ENCODE measurements at regions not wholly inside any gene's neighbourhood (a gene's known extent, or its start where the extent isn't known, plus 50 kb on each side); places are given as distances from the start of the nearest gene placed in this dataset.
"Not testable (repeated sequence)": the region's sequence is repeated elsewhere in the genome, so short reads cannot be mapped to it uniquely, and the experiment has no call there.

DNA sequence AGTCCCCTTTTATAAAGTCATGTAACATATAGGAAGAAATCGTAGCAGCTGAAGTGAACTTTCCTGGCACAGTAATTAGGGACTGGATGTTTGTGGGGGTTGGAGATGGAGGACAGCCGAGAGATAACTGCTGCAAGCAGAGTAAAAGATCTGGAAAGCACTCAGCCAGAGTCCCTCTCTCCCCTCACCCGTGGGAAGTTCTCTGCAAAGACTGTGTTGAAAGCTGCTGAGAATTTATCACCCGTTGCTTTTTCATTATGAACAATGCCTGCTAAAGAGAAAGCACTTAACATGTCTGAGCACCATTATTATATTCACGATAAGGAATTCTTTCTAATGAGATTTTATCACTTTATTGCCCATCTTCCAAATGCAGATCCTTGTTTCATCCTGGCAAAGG lies 248.8 kb downstream of the SHOX2 start:
- no peak for DNase-seq (ENCODE audit: low read depth)

DNA sequence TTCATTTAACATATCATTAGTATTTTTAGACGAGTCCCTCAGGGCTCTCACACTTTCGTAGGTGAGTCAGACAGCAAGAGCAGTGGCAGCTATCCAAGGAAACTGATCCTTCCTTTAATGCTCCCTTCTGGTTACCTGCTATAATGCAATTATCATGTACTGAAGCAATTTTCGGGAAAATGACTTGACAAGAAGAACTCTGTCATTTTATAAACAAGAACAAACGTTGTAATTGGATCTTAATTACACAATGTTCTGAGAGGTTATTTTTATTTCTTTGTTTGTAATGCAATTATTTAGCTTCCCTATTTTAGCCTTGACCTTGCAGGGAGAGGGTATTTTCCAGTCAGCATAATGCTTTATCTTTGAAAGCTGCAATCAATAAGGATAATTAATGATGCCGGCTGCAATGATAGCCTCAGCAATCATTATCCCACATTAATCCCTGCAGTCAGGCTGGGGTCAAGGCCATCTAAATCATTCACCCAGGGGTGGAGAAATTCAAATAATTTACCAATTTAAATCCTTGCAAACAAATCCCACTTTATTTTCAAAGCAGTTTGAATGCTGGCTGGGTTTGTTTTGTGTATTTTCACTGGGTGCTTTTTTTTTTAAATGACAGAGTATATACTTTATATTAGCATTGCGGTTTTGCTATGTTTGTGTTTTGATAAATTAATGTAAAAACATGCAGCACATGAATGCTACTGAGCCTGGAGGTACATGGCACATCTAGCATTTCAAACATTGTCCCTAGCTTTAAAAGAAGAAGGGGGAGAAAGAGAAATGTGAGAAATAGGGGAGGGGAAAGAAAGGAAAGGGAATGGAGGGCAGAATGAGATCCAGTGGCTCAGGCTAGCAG lies 249.9 kb downstream of the SHOX2 start:
- DNase-seq (ENCODE audit: low read depth): no peak

DNA sequence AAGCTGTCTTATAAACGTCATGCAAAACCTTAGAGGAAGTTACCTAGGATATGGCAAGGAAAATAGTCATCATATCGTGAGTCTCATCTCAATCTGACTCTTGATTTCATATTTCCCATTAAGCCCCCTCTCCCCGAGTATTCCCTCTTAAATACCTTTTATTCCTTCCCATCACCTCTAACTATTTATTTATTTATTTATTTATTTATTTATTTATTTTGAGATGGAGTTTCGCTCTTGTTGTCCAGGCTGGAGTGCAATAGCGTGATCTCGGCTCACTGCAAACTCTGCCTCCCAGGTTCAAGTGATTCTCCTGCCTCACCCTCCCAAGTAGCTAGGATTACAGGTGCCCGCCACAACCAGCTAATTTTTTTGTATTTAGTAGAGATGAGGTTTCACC lies 260.4 kb downstream of the SHOX2 start:
- DNase-seq (ENCODE audit: low read depth): not testable (repeated sequence)

DNA sequence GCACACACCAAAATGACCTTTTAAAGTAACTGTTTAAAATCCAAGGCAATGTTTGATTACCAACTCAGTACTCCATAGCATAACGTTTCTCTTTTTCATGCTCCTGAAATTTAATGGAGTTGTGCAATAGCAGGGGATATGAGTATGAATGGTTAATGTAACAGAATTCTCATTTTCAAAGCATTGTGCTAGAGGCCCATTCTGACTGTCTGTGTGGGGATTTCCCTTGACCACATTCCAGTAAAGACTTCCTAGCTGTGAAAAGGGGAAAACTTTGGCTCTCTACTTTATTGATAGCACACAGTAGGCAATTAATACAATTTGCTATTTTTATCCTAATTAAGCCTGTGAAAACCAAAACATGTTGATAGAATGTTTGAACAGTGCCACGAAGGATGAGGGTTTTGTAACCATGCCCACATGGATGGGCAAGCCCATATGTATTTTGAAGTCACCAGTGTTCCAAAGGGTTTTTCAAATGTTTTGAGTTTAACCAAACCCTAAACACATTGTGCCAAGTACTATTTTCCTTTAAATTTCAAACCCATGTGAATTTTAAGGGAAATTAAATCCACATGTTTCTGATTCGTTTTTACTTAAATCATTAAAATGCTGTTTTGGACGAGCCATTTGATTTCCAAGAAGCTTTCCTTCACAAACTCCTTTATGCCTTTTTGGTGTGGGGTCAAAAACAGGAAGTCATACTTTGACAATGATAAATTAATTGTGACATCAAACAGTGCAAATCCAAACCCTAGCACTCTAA lies 261.2 kb downstream of the SHOX2 start:
- no peak for DNase-seq (ENCODE audit: low read depth)

GRCh38 chr3:157844216-157844615 lies 262.0 kb downstream of the SHOX2 start:
- no peak for DNase-seq (ENCODE audit: low read depth)

DNA sequence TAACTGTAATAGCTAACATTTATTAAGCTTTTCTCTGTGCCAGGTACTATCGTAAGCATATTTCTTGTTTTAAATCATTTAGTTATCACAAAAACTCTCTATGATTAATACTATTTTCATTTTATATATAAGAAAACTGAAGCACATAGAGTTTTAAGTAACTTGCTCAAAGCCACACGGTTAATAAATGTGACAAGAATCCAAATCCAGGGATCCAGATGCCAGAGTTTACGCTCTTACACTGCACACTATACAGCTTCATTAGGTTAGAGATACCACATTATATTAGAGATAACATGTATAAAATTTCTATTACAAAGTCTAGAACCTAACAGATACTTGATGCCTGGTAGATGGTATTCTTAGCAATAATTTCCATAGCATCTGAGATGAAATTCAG lies 265.2 kb downstream of the SHOX2 start:
- no peak for DNase-seq (ENCODE audit: low read depth)

GRCh38 chr3:157840564-157840963 lies 265.7 kb downstream of the SHOX2 start:
- DNase-seq (ENCODE audit: low read depth): no peak

GRCh38 chr3:157838457-157838856 lies 267.8 kb downstream of the SHOX2 start:
- no peak for DNase-seq (ENCODE audit: low read depth)

DNA sequence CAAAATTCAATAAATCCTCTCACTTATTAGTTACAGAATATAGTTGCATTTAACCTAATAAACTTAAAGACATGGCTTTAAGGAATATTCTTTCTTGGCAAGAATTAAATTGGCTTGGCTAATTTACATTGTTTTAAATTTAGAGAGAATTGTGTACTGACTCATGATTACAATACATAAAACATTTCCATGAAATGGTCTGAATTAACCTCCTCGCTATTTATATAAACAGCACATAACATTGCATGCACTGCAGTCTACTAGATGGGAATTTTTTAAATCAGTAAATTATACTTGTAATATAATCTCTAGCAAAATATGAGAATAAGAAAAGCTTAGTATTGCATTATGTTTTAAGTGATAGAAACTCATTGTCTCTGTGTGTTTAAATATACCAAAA lies 268.9 kb downstream of the SHOX2 start:
- DNase-seq (ENCODE audit: low read depth): no peak

DNA sequence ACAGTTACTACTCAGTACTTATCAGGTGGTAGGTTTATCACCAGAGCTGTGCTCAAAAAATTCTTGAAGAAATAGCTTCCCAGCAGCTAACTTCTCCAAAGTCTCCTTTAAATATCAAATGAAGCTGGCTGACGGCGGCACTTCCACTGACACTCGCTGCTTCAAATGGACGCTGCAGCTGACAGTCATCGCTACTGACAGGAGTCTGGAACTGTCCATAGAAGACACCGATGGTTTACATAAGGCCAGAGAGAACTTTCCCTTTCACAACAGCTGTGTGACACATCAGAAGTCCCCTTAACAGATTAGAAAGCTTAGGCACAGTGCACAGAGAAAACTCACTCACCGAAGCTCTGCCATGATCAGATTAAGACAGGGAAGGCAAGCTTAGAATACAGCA lies 270.2 kb downstream of the SHOX2 start:
- no peak for DNase-seq (ENCODE audit: low read depth)

- DNase-seq (ENCODE audit: low read depth): no peak
These were observed 273.6 kb downstream of the SHOX2 start for GRCh38 chr3:157832588-157832987.

- no peak for DNase-seq (ENCODE audit: low read depth)
These were observed 275.5 kb downstream of the SHOX2 start for GRCh38 chr3:157830556-157831236.

DNA sequence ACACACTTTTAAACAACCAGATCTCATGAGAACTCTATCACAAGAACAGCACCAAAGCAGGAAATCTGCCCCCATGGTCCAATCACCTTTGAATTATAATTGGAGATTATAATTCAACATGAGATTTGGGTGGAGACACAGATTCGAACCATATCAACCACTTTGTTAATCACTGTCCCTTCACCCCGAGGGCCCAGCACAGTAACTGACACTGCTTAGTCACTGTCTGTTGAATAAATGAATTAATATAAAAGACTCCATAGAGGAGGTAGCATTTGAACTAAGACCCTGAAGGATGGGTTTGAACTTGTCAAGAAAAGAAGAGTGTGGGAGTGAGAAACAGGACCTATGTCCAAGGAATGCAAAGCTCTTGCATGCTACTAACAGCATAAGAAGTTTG lies 276.4 kb downstream of the SHOX2 start:
- no peak for DNase-seq (ENCODE audit: low read depth)

DNA sequence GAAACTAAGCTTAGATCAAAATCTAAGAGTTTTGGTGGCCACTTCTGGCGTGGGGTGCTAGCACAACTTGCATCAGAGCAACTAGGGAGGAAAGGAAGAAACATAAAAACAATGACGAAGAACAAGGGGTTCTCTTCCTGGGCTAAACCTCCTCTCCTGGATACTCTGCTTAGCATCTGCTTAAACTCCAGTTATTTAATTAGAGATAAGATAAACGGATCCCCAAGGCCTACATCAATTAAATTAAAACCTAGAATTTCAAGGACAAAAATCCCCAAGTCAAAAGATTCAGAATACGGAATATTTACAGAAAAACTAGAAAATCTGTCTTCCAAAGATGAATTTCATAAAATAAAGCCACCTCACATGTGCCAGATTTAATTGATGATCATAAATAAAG lies 281.9 kb downstream of the SHOX2 start:
- DNase-seq (ENCODE audit: low read depth): no peak

- no peak for DNase-seq (ENCODE audit: low read depth)
These were observed 283.2 kb downstream of the SHOX2 start for GRCh38 chr3:157823050-157823449.

- DNase-seq (ENCODE audit: low read depth): no peak
These were observed 286.1 kb downstream of the SHOX2 start for GRCh38 chr3:157820157-157820517.

GRCh38 chr3:157819270-157820156 lies 286.7 kb downstream of the SHOX2 start:
- no peak for DNase-seq (ENCODE audit: low read depth)

DNA sequence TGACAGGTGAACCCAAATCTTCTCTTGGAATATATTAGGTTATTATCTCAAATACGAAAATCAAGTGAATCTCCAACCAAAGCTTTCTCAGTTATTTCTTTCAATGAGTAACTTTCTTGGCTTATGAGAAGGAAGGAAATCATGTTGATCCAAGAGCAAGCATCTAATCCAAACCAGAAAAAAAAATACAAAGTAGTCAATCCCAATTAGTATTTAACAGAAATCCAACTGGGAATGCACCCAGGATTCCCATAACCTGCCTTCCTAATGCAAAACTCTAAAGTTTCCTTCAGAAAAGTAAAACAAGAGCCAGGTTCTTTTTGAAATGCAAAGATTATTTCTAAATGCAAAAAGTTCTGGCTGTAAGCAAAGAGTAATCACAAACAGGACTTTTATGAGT lies 289.3 kb downstream of the SHOX2 start:
- DNase-seq (ENCODE audit: low read depth): no peak

DNA sequence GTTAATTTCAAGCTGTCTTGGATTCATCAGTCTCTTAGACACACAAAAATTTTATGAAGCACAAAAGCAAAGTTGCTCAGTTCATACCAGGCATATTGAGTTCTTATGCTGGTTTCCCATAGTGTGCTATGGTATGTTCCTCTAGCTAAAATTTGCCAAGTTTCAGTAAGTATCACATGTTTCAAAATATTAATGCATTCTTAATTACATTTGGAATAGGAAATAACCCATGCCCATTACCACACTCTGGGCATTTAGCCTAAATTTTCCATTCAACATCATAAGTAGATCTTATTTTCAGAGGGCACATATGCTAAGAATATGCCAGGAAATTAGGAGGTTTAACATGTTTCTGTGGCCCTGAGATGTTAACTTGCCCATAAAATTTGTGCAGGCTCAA lies 289.9 kb downstream of the SHOX2 start:
- DNase-seq (ENCODE audit: low read depth): no peak

- DNase-seq (ENCODE audit: low read depth): no peak
These were observed 290.5 kb downstream of the SHOX2 start for GRCh38 chr3:157815739-157816138.

DNA sequence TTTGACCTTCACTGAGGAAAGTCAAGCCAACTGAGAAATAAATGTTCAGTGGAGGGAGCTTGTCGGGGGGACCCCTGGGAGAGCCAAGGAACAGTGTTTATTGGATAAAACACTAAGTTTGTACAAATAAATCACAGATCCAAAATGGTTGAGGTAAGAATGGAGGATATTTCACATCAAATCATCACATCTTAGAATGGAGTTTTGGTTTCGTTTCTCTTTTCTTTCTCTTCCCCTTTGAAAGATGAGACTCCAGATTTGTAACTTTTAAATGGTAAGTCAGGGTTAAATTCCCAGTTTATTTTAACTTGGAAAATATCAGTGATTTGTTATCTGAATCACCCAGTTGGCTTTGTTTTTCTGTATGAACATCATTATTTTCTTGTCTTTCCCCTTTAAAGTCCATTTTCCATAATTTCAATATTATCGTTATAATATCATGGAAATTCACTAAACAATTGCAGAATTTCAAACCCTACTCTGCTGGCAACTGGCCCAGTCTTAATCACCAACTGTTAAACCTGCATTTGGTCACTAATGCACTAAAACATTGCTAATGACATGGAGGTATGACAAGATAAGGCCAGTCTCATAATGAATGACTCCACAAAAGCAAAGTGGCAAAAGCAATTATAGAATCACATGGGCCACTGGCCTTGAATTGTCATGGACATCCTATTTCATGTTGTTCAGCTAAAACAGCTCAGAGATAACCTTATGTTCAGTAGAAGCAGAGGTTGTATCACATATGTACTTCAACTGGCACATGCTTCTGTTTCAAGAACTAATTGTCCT lies 295.1 kb downstream of the SHOX2 start:
- DNase-seq (ENCODE audit: low read depth): no peak
